HEK293 (cell line): ENCODE measurements at regions not wholly inside any gene's neighbourhood (a gene's known extent, or its start where the extent isn't known, plus 50 kb on each side); places are given as distances from the start of the nearest gene placed in this dataset.

Experiments used
- CTCF ChIA-PET: fragments of 350-600 bp; formaldehyde crosslinking; extraction: SDS; loops from one replicate; lab custom pipeline; 2021; ENCODE audit warnings: antibody characterized with exemption; lab: Yijun Ruan, JAX
- POLR2A ChIA-PET: fragments of 300-600 bp; formaldehyde crosslinking; extraction: SDS; loops from one replicate; lab custom pipeline; 2020; ENCODE audit warnings: antibody characterized with exemption, inconsistent platforms; lab: Yijun Ruan, JAX
- H3K27ac ChIP-seq: fragments of 200-500 bp; sonication (Bioruptor generic); 2 replicates; pipeline ENCODE4 v1.5.1; 2014; ENCODE audit warnings: low read depth, low read length, control low read depth, inconsistent platforms; ENCODE audit errors: extremely low read depth
- H3K36me3 ChIP-seq, 2 experiments: fragments of 200-500 bp in 1 of 2; sonication (Bioruptor generic) in 1 of 2; 1 replicate in 1 of 2; 2 replicates in 1 of 2; pipeline ENCODE4 v1.5.1; 2014 to 2017; ENCODE audit warnings: inconsistent platforms in 2 of 2, low read length in 2 of 2; ENCODE audit not compliant: control insufficient read depth in 2 of 2, insufficient read depth in 1 of 2
- H3K4me1 ChIP-seq: fragments of 200-500 bp; sonication (Bioruptor generic); 2 replicates; pipeline ENCODE4 v1.5.1; 2014; ENCODE audit warnings: mild to moderate bottlenecking, low read length, inconsistent platforms; ENCODE audit not compliant: control insufficient read depth, insufficient read depth
- H3K4me3 ChIP-seq: 2 replicates; pipeline ENCODE4 v1.5.1; 2011; ENCODE audit warnings: low read depth, mild to moderate bottlenecking, control low read depth, low read length, moderate library complexity
- H3K9me3 ChIP-seq: fragments of 200-500 bp; sonication (Bioruptor generic); 2 replicates; pipeline ENCODE4 v1.5.1; 2014; ENCODE audit warnings: low read depth, low read length, inconsistent platforms; ENCODE audit not compliant: control insufficient read depth, insufficient read depth
- EGR2 ChIP-seq: fragments of 450-650 bp; formaldehyde crosslinking; IDR thresholded peaks from 2 replicates; pipeline ENCODE4 v1.5.1; 2016; ENCODE audit warnings: low read depth, missing biosample characterization, missing genetic modification characterization
- FEZF1 ChIP-seq: fragments of 450-650 bp; formaldehyde crosslinking; IDR thresholded peaks from 2 replicates; pipeline ENCODE4 v1.5.1; 2016; ENCODE audit warnings: missing biosample characterization, missing genetic modification characterization
- HIC1 ChIP-seq: fragments of 450-650 bp; formaldehyde crosslinking; IDR thresholded peaks from 2 replicates; pipeline ENCODE4 v1.5.1; 2016; ENCODE audit warnings: missing biosample characterization, missing genetic modification characterization
- KLF8 ChIP-seq: fragments of 450-650 bp; formaldehyde crosslinking; IDR thresholded peaks from 2 replicates; pipeline ENCODE4 v1.5.1; 2016; ENCODE audit warnings: missing biosample characterization, missing genetic modification characterization
- MEIS1 ChIP-seq: sonication (generic); formaldehyde crosslinking; IDR thresholded peaks from 2 replicates; pipeline ENCODE4 v1.8.1; 2022; ENCODE audit warnings: missing genetic modification reagents, mild to moderate bottlenecking, borderline replicate concordance
- REPIN1 ChIP-seq: fragments of 450-650 bp; formaldehyde crosslinking; IDR thresholded peaks from 2 replicates; pipeline ENCODE4 v1.5.1; 2017; ENCODE audit warnings: missing biosample characterization, missing genetic modification characterization, low read depth
- SCRT2 ChIP-seq: fragments of 450-650 bp; formaldehyde crosslinking; IDR thresholded peaks from 2 replicates; pipeline ENCODE4 v1.5.1; 2016; ENCODE audit warnings: missing biosample characterization, missing genetic modification characterization
- SP7 ChIP-seq: fragments of 450-650 bp; formaldehyde crosslinking; IDR thresholded peaks from 2 replicates; pipeline ENCODE4 v1.5.1; 2016; ENCODE audit warnings: missing biosample characterization, missing genetic modification characterization
- WT1 ChIP-seq: fragments of 450-650 bp; formaldehyde crosslinking; IDR thresholded peaks from 2 replicates; pipeline ENCODE4 v1.5.1; 2016; ENCODE audit warnings: missing biosample characterization, missing genetic modification characterization
- ZFHX2 ChIP-seq: fragments of 450-650 bp; formaldehyde crosslinking; conservative IDR thresholded peaks from 2 replicates; pipeline ENCODE4 v1.5.1; 2016; ENCODE audit warnings: missing biosample characterization, missing genetic modification characterization
- ZFP37 ChIP-seq: fragments of 450-650 bp; formaldehyde crosslinking; IDR thresholded peaks from 2 replicates; pipeline ENCODE4 v1.5.1; 2016; ENCODE audit warnings: missing biosample characterization, missing genetic modification characterization
- ZNF112 ChIP-seq: fragments of 450-650 bp; formaldehyde crosslinking; IDR thresholded peaks from 2 replicates; pipeline ENCODE4 v1.5.0; 2017; ENCODE audit warnings: missing biosample characterization, missing genetic modification characterization
- ZNF155 ChIP-seq: fragments of 450-650 bp; formaldehyde crosslinking; IDR thresholded peaks from 2 replicates; pipeline ENCODE4 v1.5.1; 2016; ENCODE audit warnings: missing biosample characterization, missing genetic modification characterization
- ZNF214 ChIP-seq: fragments of 450-650 bp; formaldehyde crosslinking; IDR thresholded peaks from 2 replicates; pipeline ENCODE4 v1.5.1; 2017; ENCODE audit warnings: missing biosample characterization, mild to moderate bottlenecking, missing genetic modification characterization, borderline replicate concordance
- ZNF302 ChIP-seq: fragments of 450-650 bp; formaldehyde crosslinking; IDR thresholded peaks from 2 replicates; pipeline ENCODE4 v1.5.1; 2016; ENCODE audit warnings: missing biosample characterization, missing genetic modification characterization, low read depth
- ZNF350 ChIP-seq: fragments of 450-650 bp; formaldehyde crosslinking; IDR thresholded peaks from 2 replicates; pipeline ENCODE4 v1.5.0; 2017; ENCODE audit warnings: missing biosample characterization, mild to moderate bottlenecking, missing genetic modification characterization
- ZNF510 ChIP-seq: fragments of 450-650 bp; formaldehyde crosslinking; IDR thresholded peaks from 2 replicates; pipeline ENCODE4 v1.5.1; 2018; ENCODE audit warnings: mild to moderate bottlenecking, missing genetic modification characterization, missing biosample characterization; ENCODE audit not compliant: insufficient replicate concordance
- ZNF623 ChIP-seq: fragments of 450-650 bp; formaldehyde crosslinking; IDR thresholded peaks from 2 replicates; pipeline ENCODE4 v1.5.1; 2016; ENCODE audit warnings: missing biosample characterization, missing genetic modification characterization
- ZNF660 ChIP-seq: fragments of 450-650 bp; IDR thresholded peaks from 2 replicates; pipeline ENCODE4 v1.5.1; 2018; ENCODE audit warnings: missing biosample characterization, mild to moderate bottlenecking, missing genetic modification characterization
- TF ChIP-seq, protein P1 (sequence below): fragments of 450-650 bp; formaldehyde crosslinking; IDR thresholded peaks from 2 replicates; pipeline ENCODE4 v1.5.1; 2016; ENCODE audit warnings: missing biosample characterization, missing genetic modification characterization
- TF ChIP-seq, protein P2 (sequence below): fragments of 450-650 bp; formaldehyde crosslinking; IDR thresholded peaks from 2 replicates; pipeline ENCODE4 v1.5.1; 2016; ENCODE audit warnings: missing biosample characterization, missing genetic modification characterization
- TF ChIP-seq, protein P3 (sequence below): fragments of 450-650 bp; formaldehyde crosslinking; IDR thresholded peaks from 2 replicates; pipeline ENCODE4 v1.5.1; 2016; ENCODE audit warnings: missing biosample characterization, missing genetic modification characterization
- TF ChIP-seq, protein P4 (sequence below): fragments of 450-650 bp; formaldehyde crosslinking; conservative IDR thresholded peaks from 2 replicates; pipeline ENCODE4 v1.5.1; 2016; ENCODE audit warnings: low read depth, missing biosample characterization, missing genetic modification characterization

- TF ChIP-seq KLF8, result no peak
- TF ChIP-seq, protein P1, sequence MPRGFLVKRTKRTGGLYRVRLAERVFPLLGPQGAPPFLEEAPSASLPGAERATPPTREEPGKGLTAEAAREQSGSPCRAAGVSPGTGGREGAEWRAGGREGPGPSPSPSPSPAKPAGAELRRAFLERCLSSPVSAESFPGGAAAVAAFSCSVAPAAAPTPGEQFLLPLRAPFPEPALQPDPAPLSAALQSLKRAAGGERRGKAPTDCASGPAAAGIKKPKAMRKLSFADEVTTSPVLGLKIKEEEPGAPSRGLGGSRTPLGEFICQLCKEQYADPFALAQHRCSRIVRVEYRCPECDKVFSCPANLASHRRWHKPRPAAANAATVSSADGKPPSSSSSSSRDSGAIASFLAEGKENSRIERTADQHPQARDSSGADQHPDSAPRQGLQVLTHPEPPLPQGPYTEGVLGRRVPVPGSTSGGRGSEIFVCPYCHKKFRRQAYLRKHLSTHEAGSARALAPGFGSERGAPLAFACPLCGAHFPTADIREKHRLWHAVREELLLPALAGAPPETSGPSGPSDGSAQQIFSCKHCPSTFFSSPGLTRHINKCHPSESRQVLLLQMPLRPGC, result no peak
- no peak for TF ChIP-seq ZNF350 (tag by site-specific recombination)
- TF ChIP-seq ZNF214 (tag by site-specific recombination), result no peak
- no peak for TF ChIP-seq MEIS1 (CRISPR knock-in tag)
- no peak for TF ChIP-seq ZNF155 (tag by site-specific recombination)
- TF ChIP-seq, protein P2, sequence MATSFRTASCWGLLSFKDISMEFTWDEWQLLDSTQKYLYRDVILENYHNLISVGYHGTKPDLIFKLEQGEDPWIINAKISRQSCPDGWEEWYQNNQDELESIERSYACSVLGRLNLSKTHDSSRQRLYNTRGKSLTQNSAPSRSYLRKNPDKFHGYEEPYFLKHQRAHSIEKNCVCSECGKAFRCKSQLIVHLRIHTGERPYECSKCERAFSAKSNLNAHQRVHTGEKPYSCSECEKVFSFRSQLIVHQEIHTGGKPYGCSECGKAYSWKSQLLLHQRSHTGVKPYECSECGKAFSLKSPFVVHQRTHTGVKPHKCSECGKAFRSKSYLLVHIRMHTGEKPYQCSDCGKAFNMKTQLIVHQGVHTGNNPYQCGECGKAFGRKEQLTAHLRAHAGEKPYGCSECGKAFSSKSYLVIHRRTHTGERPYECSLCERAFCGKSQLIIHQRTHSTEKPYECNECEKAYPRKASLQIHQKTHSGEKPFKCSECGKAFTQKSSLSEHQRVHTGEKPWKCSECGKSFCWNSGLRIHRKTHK (tag by site-specific recombination), result no peak
- no peak for TF ChIP-seq ZNF302 (tag by site-specific recombination)
- TF ChIP-seq ZFP37, result no peak
- TF ChIP-seq ZNF660 (tag by site-specific recombination), result no peak
- TF ChIP-seq FEZF1, result no peak
- TF ChIP-seq, protein P3, sequence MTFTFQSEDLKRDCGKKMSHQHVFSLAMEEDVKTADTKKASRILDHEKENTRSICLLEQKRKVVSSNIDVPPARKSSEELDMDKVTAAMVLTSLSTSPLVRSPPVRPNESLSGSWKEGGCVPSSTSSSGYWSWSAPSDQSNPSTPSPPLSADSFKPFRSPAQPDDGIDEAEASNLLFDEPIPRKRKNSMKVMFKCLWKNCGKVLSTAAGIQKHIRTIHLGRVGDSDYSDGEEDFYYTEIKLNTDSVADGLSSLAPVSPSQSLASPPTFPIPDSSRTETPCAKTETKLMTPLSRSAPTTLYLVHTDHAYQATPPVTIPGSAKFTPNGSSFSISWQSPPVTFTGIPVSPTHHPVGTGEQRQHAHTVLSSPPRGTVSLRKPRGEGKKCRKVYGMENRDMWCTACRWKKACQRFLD (tag by site-specific recombination), result no peak
- TF ChIP-seq SP7, result no peak
Measured at GRCh38 chr7:81068-81925, 111.1 kb upstream of the FAM20C start (continued).

DNA sequence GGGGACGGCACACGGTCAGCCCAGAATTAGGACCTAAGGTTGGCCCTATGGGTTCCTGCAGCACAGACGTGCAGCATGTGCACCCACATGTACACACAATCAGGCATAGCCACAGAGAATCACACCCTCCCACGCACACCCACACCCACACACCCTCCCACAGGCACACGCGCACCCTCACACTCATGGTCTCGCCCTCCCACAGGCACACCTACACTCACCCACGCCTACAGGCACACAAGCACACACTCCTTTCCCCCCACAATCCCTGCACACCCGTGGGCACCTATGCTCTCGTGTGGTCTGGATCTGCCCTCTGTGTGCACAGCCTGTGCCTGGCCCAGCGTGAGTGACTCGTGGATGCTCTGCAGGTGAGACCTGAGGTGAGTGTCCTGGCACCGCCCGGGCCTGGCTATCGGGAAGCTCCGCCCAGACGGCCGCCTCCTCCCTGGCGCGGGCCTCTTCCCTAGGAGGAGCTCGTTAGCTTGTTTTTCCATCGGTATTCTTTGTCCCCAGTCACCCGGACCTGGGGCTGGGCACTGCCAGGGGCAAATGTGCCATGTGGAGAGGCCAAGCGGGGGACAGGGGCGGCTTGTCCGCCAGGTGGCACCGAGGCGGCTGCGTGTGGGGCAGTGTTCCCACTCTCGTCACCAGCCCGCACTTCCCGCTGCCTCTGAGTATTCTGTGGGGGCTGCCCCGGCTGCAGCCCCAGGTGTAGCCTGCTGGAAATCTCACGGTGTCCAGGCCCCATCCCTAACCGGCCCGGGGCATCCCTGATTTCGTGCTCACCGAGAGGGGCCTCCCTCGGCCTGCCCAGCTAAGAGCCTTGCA is 110.2 kb upstream of the FAM20C start:
- no peak overlapping the region for H3K4me3 ChIP-seq
- TF ChIP-seq ZFHX2, result peak; percentile 100
- peak; percentile 100 for TF ChIP-seq EGR2 (tag by site-specific recombination)
- no peak for TF ChIP-seq SCRT2
- TF ChIP-seq, all 188 proteins: peak for 2

DNA sequence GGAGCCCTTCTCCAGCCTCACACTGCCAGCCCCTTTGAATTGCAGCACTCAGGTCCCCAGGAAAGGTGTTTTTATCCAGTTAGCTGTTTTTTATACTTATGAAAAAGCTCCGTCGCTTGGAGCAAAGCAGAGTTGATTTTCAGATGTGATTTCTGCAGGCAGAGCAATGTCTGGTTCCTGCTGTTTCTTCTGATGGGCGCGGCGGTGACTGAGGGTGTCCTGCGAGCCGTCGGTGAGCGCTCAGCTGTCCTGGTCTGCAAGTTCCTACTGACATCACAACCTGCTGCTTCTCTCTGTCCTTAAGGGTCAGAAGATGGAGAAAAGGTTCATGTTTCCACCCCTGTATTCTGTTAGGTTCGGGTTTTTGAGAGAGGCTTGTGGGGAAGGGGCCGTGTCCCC is 109.6 kb upstream of the FAM20C start:
- ChIA-PET POLR2A (no interaction called here), CTCF (no interaction called here)
- no peak overlapping the region for H3K4me3 ChIP-seq
- H3K36me3 ChIP-seq, result no peaks in the 10 kb centered on the region
- no peaks in the 10 kb centered on the region for H3K9me3 ChIP-seq
- H3K27ac ChIP-seq, result no peak overlapping the region
- H3K4me1 ChIP-seq, result no peaks in the 10 kb centered on the region
- TF ChIP-seq HIC1 (no peak), REPIN1 (tag by site-specific recombination) (no peak), WT1 (tag by site-specific recombination) (no peak), ZNF510 (tag by site-specific recombination) (no peak), ZNF623 (tag by site-specific recombination) (no peak), ZNF112 (no peak)
- TF ChIP-seq, protein P4, sequence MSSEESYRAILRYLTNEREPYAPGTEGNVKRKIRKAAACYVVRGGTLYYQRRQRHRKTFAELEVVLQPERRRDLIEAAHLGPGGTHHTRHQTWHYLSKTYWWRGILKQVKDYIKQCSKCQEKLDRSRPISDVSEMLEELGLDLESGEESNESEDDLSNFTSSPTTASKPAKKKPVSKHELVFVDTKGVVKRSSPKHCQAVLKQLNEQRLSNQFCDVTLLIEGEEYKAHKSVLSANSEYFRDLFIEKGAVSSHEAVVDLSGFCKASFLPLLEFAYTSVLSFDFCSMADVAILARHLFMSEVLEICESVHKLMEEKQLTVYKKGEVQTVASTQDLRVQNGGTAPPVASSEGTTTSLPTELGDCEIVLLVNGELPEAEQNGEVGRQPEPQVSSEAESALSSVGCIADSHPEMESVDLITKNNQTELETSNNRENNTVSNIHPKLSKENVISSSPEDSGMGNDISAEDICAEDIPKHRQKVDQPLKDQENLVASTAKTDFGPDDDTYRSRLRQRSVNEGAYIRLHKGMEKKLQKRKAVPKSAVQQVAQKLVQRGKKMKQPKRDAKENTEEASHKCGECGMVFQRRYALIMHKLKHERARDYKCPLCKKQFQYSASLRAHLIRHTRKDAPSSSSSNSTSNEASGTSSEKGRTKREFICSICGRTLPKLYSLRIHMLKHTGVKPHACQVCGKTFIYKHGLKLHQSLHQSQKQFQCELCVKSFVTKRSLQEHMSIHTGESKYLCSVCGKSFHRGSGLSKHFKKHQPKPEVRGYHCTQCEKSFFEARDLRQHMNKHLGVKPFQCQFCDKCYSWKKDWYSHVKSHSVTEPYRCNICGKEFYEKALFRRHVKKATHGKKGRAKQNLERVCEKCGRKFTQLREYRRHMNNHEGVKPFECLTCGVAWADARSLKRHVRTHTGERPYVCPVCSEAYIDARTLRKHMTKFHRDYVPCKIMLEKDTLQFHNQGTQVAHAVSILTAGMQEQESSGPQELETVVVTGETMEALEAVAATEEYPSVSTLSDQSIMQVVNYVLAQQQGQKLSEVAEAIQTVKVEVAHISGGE (tag by site-specific recombination), result no peak

More for the DNA sequence above, 110.2 kb upstream of the FAM20C start:
- Histone ChIP-seq H3K27ac (no peak overlapping the region), H3K36me3 (no peaks in the 10 kb centered on the region), H3K9me3 (no peaks in the 10 kb centered on the region), H3K4me1 (no peaks in the 10 kb centered on the region)
- ChIA-PET POLR2A (no interaction called here), CTCF (no interaction called here)
